ENCODE measurements at regions not wholly inside any gene's neighbourhood (a gene's known extent, or its start where the extent isn't known, plus 50 kb on each side); places are given as distances from the start of the nearest gene placed in this dataset.

DNA sequence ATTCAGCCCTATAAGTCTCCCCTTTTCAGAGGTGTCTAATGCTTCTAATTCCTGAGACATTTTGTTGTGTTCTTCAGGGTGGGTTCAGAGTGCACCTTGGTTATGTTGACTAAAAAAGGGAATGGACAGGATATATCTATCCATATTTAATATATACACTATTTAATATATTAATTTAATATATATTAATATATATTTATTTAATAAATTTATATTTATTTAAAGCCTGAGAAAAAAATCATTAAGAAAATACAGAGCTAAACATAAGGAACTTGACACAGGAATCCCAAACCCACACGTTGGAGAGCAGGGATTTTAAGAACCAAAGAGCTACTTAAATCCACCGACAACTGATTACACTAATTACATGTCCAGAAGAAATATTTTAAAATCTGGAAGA lies 674.2 kb upstream of the KIRREL3 start:
- no peak for TF ChIP-seq CTCF (IDR thresholded peaks at IDR 0.05; ENCODE audit: insufficient read depth, low read length)
- no peak overlapping the region for H3K4me3 ChIP-seq (ENCODE audit: low read depth, low read length)
- no peak for DNase-seq (ENCODE audit: low read depth)

DNA sequence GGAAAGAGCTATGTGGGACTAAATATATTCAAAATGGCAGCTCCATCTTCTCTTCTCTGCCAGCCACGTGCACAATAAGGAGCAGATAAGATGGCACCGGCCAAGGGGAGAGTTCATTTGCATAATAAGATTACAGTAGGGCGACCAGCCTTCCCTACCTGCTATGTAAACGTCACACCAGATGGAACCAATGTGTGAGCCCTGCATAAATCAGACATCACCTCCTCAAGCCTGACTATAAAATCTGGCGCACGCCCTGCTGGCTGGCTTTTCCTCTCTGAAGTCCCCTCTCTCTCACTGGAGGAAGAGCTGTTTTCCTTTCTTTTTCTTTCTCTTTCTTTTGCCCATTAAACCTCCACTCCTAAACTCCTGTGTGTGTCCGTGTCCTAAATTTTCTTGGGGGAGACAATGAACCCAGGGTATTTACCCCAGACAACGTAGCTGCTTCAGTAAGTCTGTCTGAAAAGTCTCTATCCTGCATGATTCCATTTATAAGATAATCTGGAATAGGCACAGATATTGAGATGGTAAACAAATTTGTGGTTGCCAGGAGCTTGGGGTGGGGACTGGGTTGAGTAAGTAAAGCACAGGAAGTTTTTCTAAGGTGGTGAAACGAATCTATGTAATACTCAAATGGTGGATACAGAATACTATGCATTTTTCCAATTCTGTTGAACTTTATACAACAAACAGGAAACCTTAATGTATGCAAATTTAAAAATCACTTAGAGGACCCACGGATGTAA lies 670.0 kb upstream of the KIRREL3 start:
- no peak for TF ChIP-seq CTCF (IDR thresholded peaks at IDR 0.05; ENCODE audit: insufficient read depth, low read length)
- no peak for DNase-seq (ENCODE audit: low read depth)
- H3K4me3 ChIP-seq (ENCODE audit: low read depth, low read length): no peak overlapping the region

- DNase-seq (ENCODE audit: low read depth): peak; percentile 22
- H3K4me3 ChIP-seq (ENCODE audit: low read depth, low read length): no peak overlapping the region
- no peak for TF ChIP-seq CTCF (IDR thresholded peaks at IDR 0.05; ENCODE audit: insufficient read depth, low read length)
Observed at GRCh38 chr11:127656116-127656836, 655.7 kb upstream of the KIRREL3 start.

DNA sequence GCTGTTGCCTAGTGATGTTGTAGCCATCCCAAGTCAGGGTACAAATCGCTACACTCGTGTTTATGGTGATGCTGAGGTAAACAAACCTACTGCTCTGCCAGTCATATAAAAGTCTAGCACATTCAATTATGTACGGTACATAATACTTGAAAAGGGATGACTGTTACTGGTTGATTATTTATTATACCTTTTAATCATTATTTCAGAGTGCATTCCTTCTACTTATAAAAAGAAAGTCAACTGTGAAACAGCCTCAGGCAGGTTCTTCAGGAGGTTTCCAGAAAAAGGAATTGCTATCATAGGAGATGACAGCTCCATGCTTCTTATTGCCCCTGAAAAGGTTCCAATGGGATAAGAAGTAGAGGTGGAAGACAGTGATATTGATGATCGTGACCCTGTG lies 652.5 kb upstream of the KIRREL3 start:
- TF ChIP-seq CTCF (IDR thresholded peaks at IDR 0.05; ENCODE audit: insufficient read depth, low read length): no peak
- no peak overlapping the region for H3K4me3 ChIP-seq (ENCODE audit: low read depth, low read length)
- DNase-seq (ENCODE audit: low read depth): no peak

- TF ChIP-seq CTCF (IDR thresholded peaks at IDR 0.05; ENCODE audit: insufficient read depth, low read length): no peak
- H3K4me3 ChIP-seq (ENCODE audit: low read depth, low read length): no peak overlapping the region
- no peak for DNase-seq (ENCODE audit: low read depth)
Observed at GRCh38 chr11:127651888-127652221, 651.3 kb upstream of the KIRREL3 start.

DNA sequence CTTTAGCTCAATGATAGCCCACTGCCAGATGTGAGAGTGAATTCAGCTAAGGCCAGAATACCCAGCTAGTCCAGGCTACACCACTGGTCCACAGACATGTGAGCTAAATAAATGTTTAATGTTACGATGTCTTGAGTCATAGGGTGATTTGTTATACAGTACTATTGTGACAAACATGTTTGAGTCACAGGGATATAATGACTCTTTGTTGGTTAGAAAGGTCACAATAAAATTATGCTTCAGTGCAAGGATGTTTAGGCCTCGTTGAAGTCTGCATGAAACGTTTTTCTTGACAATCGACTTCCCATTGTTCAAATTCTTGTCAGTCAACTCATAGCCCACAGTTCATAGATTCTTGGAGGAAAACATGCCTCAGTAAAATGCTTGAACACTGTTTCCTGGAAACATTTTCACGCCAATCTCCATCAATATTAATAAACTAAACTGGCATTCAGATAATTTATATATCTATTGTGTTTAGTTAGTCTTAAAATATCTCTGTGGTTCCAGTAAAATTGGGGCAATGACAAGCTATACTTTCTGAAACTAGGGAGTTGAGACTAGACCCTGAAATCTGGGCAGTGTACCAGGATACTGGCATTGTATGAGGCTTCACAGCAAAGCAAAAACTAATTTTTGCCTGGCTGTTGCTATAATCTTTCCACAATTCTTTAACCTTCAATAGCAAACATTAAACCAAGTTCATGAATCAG lies 650.8 kb upstream of the KIRREL3 start:
- H3K4me3 ChIP-seq (ENCODE audit: low read depth, low read length): no peak overlapping the region
- TF ChIP-seq CTCF (IDR thresholded peaks at IDR 0.05; ENCODE audit: insufficient read depth, low read length): no peak
- DNase-seq (ENCODE audit: low read depth): peak; percentile 48

Data from fibroblast of the aortic adventitia (primary cell).